GM10248 (cell line): ENCODE measurements at regions not wholly inside any gene's neighbourhood (a gene's known extent, or its start where the extent isn't known, plus 50 kb on each side); places are given as distances from the start of the nearest gene placed in this dataset.
"Not testable (repeated sequence)": the region's sequence is repeated elsewhere in the genome, so short reads cannot be mapped to it uniquely, and the experiment has no call there.

Source experiments
- CTCF ChIA-PET: fragments of 300-600 bp; sonication (Branson Sonifier 250); formaldehyde crosslinking; extraction: SDS; loops from one replicate; lab custom pipeline; 2021; ENCODE audit warnings: antibody characterized with exemption; lab: Yijun Ruan, JAX
- POLR2A ChIA-PET: fragments of 350-650 bp; sonication (Branson Sonifier 250); formaldehyde crosslinking; extraction: SDS; loops from one replicate; lab custom pipeline; 2020; ENCODE audit warnings: antibody characterized with exemption; lab: Yijun Ruan, JAX
- DNase-seq: peaks from one replicate; pipeline ENCODE4 v3.0.0; 2012; ENCODE audit errors: extremely low spot score
- TF ChIP-seq, protein P1 (sequence below): IDR thresholded peaks from 2 replicates; pipeline ENCODE4 v1.5.1; 2012; ENCODE audit warnings: mild to moderate bottlenecking, low read depth; ENCODE audit errors: extremely low read depth, missing control alignments, control extremely low read depth

DNA sequence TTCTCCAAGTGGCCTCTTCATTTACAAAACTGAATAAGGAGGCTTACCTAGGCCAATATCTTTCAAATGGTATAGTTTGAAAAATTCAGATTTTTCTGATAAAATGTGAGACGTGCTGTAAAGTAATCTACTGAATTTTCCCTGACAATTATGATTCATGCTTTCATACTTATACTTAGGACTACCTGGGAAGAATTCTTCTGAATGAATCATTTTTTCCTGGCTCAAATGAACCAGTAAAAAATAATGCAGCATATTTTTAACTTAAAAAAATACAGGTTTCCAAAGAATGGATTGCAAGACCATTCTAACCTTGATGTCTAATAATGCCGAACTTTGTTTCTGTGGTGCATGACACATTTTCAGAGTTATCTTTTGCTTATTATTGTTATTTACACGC lies 375.4 kb downstream of the ZNF674 start:
- TF ChIP-seq, protein P1, sequence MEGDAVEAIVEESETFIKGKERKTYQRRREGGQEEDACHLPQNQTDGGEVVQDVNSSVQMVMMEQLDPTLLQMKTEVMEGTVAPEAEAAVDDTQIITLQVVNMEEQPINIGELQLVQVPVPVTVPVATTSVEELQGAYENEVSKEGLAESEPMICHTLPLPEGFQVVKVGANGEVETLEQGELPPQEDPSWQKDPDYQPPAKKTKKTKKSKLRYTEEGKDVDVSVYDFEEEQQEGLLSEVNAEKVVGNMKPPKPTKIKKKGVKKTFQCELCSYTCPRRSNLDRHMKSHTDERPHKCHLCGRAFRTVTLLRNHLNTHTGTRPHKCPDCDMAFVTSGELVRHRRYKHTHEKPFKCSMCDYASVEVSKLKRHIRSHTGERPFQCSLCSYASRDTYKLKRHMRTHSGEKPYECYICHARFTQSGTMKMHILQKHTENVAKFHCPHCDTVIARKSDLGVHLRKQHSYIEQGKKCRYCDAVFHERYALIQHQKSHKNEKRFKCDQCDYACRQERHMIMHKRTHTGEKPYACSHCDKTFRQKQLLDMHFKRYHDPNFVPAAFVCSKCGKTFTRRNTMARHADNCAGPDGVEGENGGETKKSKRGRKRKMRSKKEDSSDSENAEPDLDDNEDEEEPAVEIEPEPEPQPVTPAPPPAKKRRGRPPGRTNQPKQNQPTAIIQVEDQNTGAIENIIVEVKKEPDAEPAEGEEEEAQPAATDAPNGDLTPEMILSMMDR: no peak
- DNase-seq: no peak
- POLR2A ChIA-PET: no interaction called here
- CTCF ChIA-PET: no interaction called here

DNA sequence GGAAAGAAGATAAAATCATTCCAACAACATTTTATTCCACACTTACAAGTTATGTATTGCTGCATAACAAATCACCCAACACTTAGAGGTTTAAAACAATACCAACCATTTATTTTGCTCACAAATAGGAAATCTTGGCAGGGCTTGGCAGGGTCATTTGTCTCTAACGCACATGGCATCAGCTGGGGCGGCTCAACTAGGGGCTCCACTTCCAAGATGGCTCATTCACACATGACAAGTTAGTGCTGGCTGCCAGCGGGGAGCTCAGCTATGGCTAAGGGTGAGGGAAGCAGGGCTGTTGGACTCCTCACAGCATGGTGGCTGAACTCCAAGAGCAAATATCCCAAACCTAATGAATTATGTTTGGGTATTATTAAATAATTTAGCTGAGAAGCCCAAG lies 377.0 kb downstream of the ZNF674 start:
- ChIA-PET CTCF (no interaction called here), POLR2A (no interaction called here)
- TF ChIP-seq, protein P1: no peak
- no peak for DNase-seq

DNA sequence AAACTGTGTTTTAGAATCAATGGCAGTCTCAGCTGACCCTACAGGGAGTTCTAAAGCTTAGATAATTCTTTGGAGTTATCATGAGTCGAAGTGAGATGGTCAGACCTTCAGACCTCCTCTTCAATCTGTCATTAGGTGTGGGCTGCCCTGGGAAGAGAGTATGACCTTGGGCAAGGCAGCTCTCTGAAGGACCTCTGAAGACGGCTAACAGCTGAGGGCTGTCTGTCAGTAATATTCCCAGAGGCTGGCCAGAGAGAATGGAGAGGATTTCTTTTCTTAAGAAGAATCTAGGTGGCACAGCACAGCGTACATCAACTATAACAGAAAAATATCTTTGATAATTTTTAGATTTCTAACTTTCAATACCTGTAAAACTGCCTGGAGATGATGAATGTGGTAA lies 379.4 kb downstream of the ZNF674 start:
- DNase-seq: no peak
- POLR2A ChIA-PET: no interaction called here
- TF ChIP-seq, protein P1: no peak
- CTCF ChIA-PET: no interaction called here

DNA sequence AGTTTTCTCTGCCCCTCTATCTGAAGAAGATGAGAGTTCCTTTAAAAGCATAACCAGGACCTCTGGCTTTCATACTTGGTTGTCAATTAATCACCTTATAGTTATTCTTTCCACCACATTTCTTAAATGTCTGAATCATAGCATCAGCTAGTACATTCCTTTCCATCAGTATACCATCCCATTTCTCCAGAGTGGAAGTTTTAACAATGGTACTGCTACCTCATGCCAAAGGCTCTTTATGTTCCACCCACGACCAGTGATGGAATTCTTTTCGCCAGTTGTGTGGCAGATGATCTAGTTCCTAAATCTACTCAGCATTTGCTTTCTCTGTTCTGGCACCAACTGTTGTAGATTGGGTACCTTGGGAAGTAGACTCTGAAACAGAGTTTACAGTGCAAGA lies 379.8 kb downstream of the ZNF674 start:
- TF ChIP-seq, protein P1: no peak
- DNase-seq: no peak
- POLR2A ChIA-PET: no interaction called here
- CTCF ChIA-PET: no interaction called here

DNA sequence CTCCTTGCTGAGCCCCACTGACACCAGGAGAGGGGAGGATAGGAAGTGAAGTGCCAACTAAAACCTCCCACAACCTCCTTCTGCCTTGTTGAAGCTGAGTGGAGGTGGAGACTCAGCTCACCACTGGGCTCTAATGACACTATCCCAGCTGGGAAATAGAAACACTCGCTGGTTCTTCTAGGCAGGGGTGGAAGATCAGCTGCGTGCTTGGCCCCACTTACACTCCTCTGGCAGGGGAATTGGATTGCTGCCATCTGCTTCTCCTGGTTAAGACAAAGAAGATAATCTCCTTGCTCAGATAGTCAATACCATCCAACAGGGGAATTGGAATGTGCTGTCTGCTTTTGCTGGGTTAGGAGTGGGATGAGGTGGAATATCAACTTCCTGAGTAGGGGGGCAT lies 392.5 kb downstream of the ZNF674 start:
- DNase-seq: no peak
- ChIA-PET POLR2A (no interaction called here), CTCF (no interaction called here)
- TF ChIP-seq, protein P1: no peak

DNA sequence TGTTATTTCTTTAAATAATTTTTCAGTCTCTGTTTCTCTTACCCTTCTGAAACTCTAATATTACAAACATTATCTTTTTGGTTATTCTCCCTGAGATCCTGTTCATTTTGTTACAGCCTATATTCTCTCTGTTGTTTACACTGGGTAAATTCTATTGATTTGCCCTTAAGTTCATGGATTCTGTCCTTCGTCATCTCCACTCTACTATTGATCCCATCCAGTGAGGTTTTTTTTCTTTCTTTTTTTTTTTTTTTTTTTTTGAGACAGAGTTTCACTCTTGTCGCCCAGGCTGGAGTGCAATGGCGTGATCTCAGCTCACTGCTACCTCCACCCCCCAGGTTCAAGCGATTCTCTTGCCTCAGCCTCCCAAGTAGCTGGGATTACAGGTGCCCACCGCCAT lies 393.9 kb downstream of the ZNF674 start:
- DNase-seq, POLR2A ChIA-PET, CTCF ChIA-PET: not testable (repeated sequence)

DNA sequence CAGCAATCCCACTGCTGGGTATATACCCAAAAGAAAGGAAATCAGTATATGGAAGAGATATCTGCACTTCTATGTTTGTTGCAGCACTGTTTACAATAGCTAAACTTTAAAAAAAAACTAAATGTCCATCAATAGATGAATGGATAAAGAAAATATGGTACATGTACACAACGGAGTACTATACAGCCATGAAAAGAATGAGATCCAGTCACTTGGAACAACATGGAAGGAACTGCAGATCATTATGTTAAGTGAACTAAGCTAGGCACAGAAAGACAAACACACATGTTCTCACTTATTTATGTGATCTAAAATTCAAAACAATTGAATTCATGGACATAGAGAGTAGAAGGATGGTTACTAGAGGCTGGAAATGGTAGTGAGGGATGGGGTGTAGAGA lies 400.7 kb downstream of the ZNF674 start:
- ChIA-PET CTCF (no interaction called here), POLR2A (no interaction called here)
- TF ChIP-seq, protein P1: no peak
- no peak for DNase-seq

DNA sequence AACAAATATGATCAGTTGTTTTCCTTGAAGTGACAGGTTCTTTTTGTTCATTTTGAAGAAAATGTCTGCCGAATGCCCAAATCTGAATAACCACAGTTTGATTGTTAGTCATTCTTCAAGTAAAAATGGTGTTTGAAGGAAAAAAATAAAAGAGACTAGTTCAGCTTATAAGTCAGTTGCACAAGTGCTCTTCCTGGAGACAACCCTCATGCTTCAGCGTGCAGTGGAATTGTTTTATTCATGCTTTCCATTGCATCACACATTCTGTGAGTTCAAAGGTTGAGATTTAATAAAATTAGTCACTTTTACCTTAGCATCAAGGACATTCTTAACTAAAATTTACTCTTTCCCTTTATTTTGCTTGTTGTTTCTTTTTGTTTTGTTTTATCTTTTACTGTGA lies 404.9 kb downstream of the ZNF674 start:
- no peak for DNase-seq
- TF ChIP-seq, protein P1: no peak
- ChIA-PET CTCF (no interaction called here), POLR2A (no interaction called here)
